PC-3 (cell line): ENCODE measurements at regions not wholly inside any gene's neighbourhood (a gene's known extent, or its start where the extent isn't known, plus 50 kb on each side); places are given as distances from the start of the nearest gene placed in this dataset.

ENCODE experiments used
- CTCF ChIP-seq: fragments of 300-600 bp; sonication (generic); conservative IDR thresholded peaks from 2 replicates; pipeline ENCODE4 v1.5.1; 2017; ENCODE audit warnings: antibody characterized with exemption, low read depth, mild to moderate bottlenecking, low read length
- EZH2 ChIP-seq: fragments of 300-600 bp; sonication (generic); IDR thresholded peaks from one replicate; pipeline ENCODE4 v1.6.1; 2017; ENCODE audit warnings: antibody characterized with exemption, mild to moderate bottlenecking, low read length; ENCODE audit not compliant: unreplicated experiment
- EZH2phosphoT487 ChIP-seq: fragments of 300-600 bp; sonication (generic); IDR thresholded peaks from 2 replicates; pipeline ENCODE4 v1.6.1; 2018; ENCODE audit warnings: mild to moderate bottlenecking, antibody characterized with exemption, low read length, borderline replicate concordance

DNA sequence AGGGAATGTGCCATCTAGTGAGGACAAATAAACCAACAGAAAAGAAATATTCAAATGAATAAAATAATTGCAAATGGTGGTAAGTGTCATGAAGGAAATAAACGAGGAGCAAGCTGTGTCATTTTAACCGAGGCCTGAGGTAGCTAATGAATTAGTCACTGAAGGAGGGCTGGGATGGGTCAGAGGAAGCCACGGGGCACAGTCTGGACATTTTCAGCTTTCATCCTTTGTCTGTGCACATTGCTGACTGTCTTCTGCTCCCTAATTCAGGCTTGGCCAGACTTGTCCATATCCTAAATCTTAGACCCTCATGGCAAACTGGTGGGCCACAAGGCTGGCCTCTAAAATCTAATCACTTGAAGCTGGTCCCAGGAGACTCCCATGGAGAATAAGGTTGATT lies 138.4 kb downstream of the RHOU start:
- TF ChIP-seq CTCF (no peak), EZH2 (no peak), EZH2phosphoT487 (no peak)
